Omental fat pad (tissue), 3 donors: ENCODE measurements at regions not wholly inside any gene's neighbourhood (a gene's known extent, or its start where the extent isn't known, plus 50 kb on each side); places are given as distances from the start of the nearest gene placed in this dataset.

Experiments used
- ATAC-seq: fragments of 150-250 bp; one replicate; pipeline ENCODE4 v1.9.1; 2016; ENCODE audit warnings: mild to moderate bottlenecking, moderate library complexity; ENCODE audit not compliant: low FRiP score
- DNase-seq: peaks from one replicate; pipeline ENCODE4 v3.0.0-alpha.2; 2019; ENCODE audit warnings: low spot score
- CTCF ChIP-seq, 3 donors: fragments of 450-650 bp; IDR thresholded peaks; one replicate each; pipeline ENCODE4 v1.5.1; 2016 to 2017; ENCODE audit warnings: antibody characterized with exemption in 3 of 3, mild to moderate bottlenecking in 3 of 3, moderate library complexity in 2 of 3

GRCh38 chr5:74988273-74988983 lies 63.9 kb downstream of the GCNT4 start:
- DNase-seq = no peak
- TF ChIP-seq CTCF (IDR thresholded peaks at IDR 0.05) = no peak
- no peak for ATAC-seq

GRCh38 chr5:74978345-74978744 lies 74.0 kb downstream of the GCNT4 start:
- DNase-seq (no peak), ATAC-seq (no peak)
- no peak for TF ChIP-seq CTCF (IDR thresholded peaks at IDR 0.05)

GRCh38 chr5:74977471-74977870 lies 74.9 kb downstream of the GCNT4 start:
- ATAC-seq (no peak), DNase-seq (no peak)
- TF ChIP-seq CTCF (IDR thresholded peaks at IDR 0.05) = no peak

- DNase-seq (no peak), ATAC-seq (no peak)
- TF ChIP-seq CTCF (IDR thresholded peaks at IDR 0.05) = no peak
Observed at GRCh38 chr5:74976651-74977050, 75.7 kb downstream of the GCNT4 start.

GRCh38 chr5:74975582-74975981 lies 76.8 kb downstream of the GCNT4 start:
- no peak for TF ChIP-seq CTCF (IDR thresholded peaks at IDR 0.05)
- ATAC-seq (no peak), DNase-seq (no peak)

- TF ChIP-seq CTCF (IDR thresholded peaks at IDR 0.05) = no peak
- ATAC-seq = no peak
- DNase-seq = no peak
Observed at GRCh38 chr5:74974451-74975091, 77.8 kb downstream of the GCNT4 start.

GRCh38 chr5:74973694-74974093 lies 78.7 kb downstream of the GCNT4 start:
- no peak for TF ChIP-seq CTCF (IDR thresholded peaks at IDR 0.05)
- no peak for ATAC-seq
- no peak for DNase-seq
